GM23338 (cell line): ENCODE measurements at regions not wholly inside any gene's neighbourhood (a gene's known extent, or its start where the extent isn't known, plus 50 kb on each side); places are given as distances from the start of the nearest gene placed in this dataset.

Experiments used
- CREB1 ChIP-seq: fragments of 250-450 bp; sonication (Bioruptor Pico); IDR thresholded peaks from 2 replicates; pipeline ENCODE4 v1.5.0; 2020; ENCODE audit warnings: low read depth, mild to moderate bottlenecking, moderate library complexity
- EZH2 ChIP-seq: fragments of 200-600 bp; sonication (generic); IDR thresholded peaks from one replicate; pipeline ENCODE4 v1.8.0; 2017; ENCODE audit warnings: antibody characterized with exemption, mild to moderate bottlenecking, low read depth; ENCODE audit not compliant: unreplicated experiment
- EZH2phosphoT487 ChIP-seq: fragments of 200-600 bp; sonication (generic); IDR thresholded peaks from one replicate; pipeline ENCODE4 v1.8.1; 2018; ENCODE audit warnings: antibody characterized with exemption; ENCODE audit not compliant: unreplicated experiment
- JUNB ChIP-seq: IDR thresholded peaks from one replicate; pipeline ENCODE4 v1.6.1; 2016; ENCODE audit warnings: antibody characterized with exemption; ENCODE audit not compliant: unreplicated experiment
- NANOG ChIP-seq: IDR thresholded peaks from 2 replicates; pipeline ENCODE4 v1.6.1; 2016; ENCODE audit warnings: antibody characterized with exemption, borderline replicate concordance
- POLR2AphosphoS5 ChIP-seq: IDR thresholded peaks from 2 replicates; pipeline ENCODE4 v1.6.1; 2016; ENCODE audit warnings: antibody characterized with exemption, low read depth
- STAT1 ChIP-seq: IDR thresholded peaks from one replicate; pipeline ENCODE4 v1.6.1; 2016; ENCODE audit warnings: antibody characterized with exemption; ENCODE audit not compliant: unreplicated experiment
- ZNF114 ChIP-seq: fragments of 250-450 bp; sonication (Bioruptor Pico); IDR thresholded peaks from 2 replicates; pipeline ENCODE4 v1.5.0; 2020; ENCODE audit warnings: mild to moderate bottlenecking, moderate library complexity
- TF ChIP-seq, protein P1 (sequence below), 2 experiments: fragments of 200-600 bp in 1 of 2; sonication (generic) in 1 of 2; conservative IDR thresholded peaks; 2 replicates each; pipeline versions ENCODE4 v1.5.1 to v1.6.1; 2016 to 2017; ENCODE audit warnings: antibody characterized with exemption in 2 of 2, low read depth in 2 of 2, mild to moderate bottlenecking in 2 of 2, moderate library complexity in 1 of 2
- TF ChIP-seq, protein P2 (sequence below): IDR thresholded peaks from one replicate; pipeline ENCODE4 v1.6.1; 2018; ENCODE audit warnings: antibody characterized with exemption; ENCODE audit not compliant: unreplicated experiment
- TF ChIP-seq, protein P3 (sequence below): IDR thresholded peaks from 2 replicates; pipeline ENCODE4 v1.6.1; 2016; ENCODE audit warnings: antibody characterized with exemption

DNA sequence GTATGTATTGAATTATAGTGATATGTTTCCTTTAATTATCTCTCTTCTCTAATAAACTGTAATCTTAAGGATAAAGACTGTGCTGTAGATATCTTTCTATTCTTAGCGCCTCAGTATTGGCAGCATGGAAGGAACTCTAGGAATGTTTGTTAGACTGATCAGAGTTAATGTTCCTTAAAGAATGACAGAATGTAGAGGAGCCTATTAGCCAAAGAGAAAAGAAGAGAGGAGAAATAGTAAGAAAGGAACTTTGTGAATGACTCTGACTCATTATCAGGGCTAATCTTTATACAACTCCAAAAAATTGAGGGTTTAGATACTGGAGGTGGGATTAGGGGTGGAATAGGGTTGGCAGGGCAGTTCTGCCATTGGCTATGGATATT lies 59.0 kb upstream of the NUDT12 start:
- TF ChIP-seq, protein P1, sequence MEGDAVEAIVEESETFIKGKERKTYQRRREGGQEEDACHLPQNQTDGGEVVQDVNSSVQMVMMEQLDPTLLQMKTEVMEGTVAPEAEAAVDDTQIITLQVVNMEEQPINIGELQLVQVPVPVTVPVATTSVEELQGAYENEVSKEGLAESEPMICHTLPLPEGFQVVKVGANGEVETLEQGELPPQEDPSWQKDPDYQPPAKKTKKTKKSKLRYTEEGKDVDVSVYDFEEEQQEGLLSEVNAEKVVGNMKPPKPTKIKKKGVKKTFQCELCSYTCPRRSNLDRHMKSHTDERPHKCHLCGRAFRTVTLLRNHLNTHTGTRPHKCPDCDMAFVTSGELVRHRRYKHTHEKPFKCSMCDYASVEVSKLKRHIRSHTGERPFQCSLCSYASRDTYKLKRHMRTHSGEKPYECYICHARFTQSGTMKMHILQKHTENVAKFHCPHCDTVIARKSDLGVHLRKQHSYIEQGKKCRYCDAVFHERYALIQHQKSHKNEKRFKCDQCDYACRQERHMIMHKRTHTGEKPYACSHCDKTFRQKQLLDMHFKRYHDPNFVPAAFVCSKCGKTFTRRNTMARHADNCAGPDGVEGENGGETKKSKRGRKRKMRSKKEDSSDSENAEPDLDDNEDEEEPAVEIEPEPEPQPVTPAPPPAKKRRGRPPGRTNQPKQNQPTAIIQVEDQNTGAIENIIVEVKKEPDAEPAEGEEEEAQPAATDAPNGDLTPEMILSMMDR (conservative IDR thresholded peaks at IDR 0.05; ENCODE audit: low read depth in 2 of 2), result no peak
- TF ChIP-seq POLR2AphosphoS5 (no peak), STAT1 (no peak), EZH2 (no peak), EZH2phosphoT487 (no peak), CREB1 (CRISPR knock-in tag) (no peak), ZNF114 (no peak), NANOG (no peak), JUNB (no peak)
- TF ChIP-seq, protein P2, sequence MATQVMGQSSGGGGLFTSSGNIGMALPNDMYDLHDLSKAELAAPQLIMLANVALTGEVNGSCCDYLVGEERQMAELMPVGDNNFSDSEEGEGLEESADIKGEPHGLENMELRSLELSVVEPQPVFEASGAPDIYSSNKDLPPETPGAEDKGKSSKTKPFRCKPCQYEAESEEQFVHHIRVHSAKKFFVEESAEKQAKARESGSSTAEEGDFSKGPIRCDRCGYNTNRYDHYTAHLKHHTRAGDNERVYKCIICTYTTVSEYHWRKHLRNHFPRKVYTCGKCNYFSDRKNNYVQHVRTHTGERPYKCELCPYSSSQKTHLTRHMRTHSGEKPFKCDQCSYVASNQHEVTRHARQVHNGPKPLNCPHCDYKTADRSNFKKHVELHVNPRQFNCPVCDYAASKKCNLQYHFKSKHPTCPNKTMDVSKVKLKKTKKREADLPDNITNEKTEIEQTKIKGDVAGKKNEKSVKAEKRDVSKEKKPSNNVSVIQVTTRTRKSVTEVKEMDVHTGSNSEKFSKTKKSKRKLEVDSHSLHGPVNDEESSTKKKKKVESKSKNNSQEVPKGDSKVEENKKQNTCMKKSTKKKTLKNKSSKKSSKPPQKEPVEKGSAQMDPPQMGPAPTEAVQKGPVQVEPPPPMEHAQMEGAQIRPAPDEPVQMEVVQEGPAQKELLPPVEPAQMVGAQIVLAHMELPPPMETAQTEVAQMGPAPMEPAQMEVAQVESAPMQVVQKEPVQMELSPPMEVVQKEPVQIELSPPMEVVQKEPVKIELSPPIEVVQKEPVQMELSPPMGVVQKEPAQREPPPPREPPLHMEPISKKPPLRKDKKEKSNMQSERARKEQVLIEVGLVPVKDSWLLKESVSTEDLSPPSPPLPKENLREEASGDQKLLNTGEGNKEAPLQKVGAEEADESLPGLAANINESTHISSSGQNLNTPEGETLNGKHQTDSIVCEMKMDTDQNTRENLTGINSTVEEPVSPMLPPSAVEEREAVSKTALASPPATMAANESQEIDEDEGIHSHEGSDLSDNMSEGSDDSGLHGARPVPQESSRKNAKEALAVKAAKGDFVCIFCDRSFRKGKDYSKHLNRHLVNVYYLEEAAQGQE, result no peak
- TF ChIP-seq, protein P3, sequence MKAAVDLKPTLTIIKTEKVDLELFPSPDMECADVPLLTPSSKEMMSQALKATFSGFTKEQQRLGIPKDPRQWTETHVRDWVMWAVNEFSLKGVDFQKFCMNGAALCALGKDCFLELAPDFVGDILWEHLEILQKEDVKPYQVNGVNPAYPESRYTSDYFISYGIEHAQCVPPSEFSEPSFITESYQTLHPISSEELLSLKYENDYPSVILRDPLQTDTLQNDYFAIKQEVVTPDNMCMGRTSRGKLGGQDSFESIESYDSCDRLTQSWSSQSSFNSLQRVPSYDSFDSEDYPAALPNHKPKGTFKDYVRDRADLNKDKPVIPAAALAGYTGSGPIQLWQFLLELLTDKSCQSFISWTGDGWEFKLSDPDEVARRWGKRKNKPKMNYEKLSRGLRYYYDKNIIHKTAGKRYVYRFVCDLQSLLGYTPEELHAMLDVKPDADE, result no peak
